ENCODE measurements at regions not wholly inside any gene's neighbourhood (a gene's known extent, or its start where the extent isn't known, plus 50 kb on each side); places are given as distances from the start of the nearest gene placed in this dataset.

DNA sequence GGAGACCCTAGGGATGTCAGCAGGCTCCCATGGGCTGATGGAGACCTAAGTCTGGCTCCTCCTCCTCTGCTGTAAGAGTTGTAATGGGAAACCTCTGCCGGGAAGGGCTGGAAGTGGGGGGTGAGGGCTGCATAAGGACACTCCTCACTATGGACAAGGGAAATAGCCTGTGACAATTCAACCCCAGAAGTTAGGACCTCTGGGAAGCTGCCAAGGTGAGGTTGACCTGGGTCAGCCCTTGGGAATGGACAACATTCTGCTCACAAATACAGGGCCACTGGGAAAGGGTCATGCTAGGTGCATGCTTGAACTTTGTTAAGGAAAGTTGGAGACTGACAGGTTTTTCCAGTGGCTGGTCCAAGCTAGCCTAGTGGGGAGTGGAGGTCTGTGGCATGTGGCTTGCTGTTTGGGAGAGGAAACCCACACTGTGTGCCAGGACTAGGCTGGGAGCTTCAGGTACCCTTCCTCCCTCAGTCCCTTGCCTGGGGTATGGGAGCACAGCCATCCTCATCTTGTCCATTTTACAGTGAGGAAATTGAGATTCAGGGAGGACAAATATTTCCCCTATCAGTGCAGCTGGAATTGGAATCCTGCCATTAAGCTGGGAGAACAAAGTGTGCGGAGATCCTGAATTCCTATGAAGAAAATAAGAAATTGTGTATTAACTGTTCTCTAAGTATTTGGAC, 190.4 kb downstream of the SALL1 start:
- no peak for DNase-seq

DNA sequence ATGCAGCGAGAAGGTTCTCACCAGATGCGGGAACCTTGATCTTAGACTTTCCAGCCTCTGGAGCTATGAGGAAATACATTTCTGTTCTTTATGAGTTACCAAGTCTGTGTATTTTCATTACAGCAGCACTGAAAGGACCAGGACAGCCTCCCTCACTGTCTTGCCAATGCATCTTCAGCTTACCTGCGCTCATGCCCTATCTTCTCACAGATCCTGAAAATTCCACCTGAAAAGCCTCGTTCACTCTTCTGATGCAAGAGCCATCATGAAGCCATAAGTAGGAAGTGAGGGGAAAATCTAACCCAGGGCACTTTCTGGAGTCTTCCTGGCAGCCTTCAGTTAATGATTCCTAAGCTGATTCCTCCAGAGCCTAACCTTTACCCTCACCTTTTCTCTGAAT, 194.0 kb downstream of the SALL1 start:
- no peak for DNase-seq

- DNase-seq = no peak
Observed at GRCh38 chr16:50956637-50957036, 194.4 kb downstream of the SALL1 start.

DNA sequence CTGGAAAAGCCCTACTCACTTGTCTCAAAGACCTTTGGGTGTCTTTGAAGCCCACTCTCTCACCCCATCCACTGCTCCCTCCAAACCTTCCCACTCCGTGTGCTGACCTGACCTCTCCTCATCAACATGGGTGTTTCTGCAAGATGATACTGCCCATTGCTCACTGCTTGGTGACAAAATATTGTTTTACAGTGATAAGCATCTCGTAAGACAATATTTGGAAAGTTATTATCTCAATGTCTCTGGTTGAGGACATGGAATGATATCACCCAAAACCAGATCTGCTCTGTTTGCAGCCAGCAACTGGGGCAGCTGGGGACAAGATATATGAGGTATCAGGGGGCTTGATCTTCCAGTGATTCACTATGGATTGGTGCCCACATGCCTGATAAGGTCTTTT, 195.8 kb downstream of the SALL1 start:
- DNase-seq = no peak

GRCh38 chr16:50954469-50954868, 196.6 kb downstream of the SALL1 start:
- DNase-seq = no peak

GRCh38 chr16:50953290-50953689, 197.8 kb downstream of the SALL1 start:
- no peak for DNase-seq

DNA sequence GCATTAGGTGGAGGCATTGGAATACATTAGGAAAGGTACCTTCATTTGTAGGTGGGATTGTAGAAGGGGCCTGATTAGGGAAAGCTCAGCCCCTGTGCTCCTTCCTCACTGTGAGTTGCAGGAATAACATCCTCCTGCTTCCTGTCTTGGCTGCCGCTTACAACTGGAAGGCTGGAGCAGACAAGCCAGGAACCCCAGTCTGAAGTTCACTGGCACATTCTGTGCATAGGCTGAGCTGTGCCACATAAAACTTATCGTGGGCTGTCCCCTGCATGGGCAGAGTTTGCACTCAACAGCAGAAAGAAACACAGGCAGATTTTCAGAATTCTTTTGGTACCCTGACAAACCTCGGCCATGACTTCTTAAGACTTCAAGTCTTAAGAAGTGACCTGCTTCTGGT, 200.1 kb downstream of the SALL1 start:
- DNase-seq = no peak

DNA sequence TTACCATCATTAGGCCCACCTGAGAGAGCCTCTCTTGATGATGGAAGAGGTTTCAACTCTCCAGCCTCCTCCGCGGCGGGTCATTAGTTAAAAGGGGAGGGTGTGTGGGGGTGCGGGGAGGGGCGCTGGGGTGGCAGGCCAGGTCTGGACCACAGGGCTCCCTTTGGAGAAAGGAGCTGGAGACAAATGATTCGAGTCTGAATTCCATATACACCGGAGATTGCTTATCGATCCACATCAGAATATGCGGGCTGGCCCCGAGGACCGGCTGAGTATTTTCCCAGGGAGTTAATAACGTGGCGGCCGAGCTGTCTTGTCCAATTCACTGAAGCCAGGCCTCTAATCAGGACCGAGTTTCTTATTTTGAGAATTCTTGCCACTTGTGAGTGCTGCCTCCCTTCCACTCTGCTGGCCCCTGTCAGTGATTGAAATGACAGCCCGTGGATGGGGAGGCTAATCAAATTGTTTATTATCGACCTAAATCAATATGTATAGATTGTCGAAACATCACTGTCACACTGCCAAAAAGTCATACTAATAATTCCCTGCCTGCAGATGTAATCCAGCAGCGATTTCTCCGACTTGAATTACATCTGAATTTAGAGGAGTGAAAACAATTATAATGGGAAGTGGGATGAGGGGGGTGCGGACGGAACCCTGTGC, 202.7 kb downstream of the SALL1 start:
- no peak for DNase-seq

DNA sequence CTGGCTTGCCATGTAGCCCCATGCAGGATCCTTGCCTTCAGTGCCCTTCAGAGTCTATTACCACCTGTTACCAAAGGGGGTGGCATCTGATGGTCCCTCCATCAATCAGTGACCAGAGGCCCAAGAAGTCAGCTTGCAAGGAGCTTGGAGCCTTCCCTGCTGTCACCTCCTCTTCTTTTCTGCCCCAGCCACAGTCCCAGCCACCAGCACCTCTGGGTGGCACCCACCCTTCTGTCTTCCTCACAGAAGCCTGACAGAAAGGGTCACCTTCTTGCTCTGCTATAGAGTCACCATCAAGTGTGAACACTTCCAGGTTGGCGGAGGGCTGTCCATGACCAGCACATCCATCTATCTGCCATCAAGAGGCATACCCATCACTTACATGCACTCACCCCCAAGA, 203.2 kb downstream of the SALL1 start:
- DNase-seq = no peak

GRCh38 chr16:50946606-50947005, 204.5 kb downstream of the SALL1 start:
- no peak for DNase-seq

DNA sequence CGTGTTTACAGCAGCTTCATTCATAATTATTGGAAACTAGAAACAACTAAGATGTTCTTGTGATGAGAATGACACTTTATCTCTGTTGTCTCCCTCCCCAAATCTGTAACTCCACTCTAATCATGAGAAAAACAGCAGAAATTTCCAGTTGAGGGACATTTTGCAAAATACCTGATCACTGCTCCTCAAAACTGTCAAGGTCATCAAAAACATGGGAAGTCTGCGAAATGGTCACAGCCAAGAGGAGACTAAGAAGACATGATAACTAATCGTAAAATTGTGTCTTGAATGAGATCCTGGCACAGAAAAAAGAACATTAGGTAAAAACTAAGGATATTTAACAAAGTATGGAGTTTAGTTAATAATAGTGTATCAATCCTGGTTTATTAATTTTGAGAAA, 204.2 kb downstream of the CYLD start:
- DNase-seq = no peak

DNA sequence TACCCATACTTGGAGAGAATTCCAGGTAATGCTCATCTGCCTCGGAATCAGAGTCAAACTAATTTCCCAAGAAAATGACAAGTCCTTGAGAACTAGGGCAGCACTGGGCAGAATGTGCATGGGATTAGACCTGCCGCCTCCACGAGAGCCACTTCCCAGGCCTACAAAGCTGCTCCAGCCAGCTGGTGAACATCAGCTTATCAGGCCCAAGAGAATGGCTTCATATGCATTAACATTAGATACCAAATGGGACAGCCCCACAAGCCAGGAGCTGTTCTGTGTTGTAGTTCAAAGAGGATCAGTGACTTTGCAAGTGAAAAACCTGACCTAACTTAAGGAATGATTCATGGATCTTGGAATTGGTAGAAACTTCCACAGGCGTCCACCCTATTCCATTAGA, 203.3 kb downstream of the CYLD start:
- no peak for DNase-seq

DNA sequence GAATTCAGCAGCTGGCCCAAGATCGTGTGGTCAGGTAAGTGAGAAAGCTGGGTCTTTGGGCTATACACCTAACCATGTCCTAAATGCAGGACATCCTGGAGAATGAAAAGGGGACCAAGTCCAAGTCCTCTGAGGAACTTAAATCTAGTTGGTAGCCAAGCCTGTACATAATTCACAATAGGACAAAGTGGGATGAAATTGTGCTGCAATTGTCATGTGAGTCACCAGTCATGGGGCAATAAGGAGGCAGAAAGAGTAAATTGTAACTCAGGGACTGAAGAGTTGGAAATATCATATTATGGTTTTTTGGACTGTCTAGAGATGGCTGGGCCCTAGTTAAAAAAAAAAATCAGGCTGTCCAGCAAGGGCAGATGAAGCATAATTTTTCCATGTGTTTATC, 202.6 kb downstream of the CYLD start:
- no peak for DNase-seq

GRCh38 chr16:50944033-50944432, 202.1 kb downstream of the CYLD start:
- DNase-seq = no peak

- DNase-seq = no peak
Observed at GRCh38 chr16:50942143-50942542, 200.3 kb downstream of the CYLD start.

DNA sequence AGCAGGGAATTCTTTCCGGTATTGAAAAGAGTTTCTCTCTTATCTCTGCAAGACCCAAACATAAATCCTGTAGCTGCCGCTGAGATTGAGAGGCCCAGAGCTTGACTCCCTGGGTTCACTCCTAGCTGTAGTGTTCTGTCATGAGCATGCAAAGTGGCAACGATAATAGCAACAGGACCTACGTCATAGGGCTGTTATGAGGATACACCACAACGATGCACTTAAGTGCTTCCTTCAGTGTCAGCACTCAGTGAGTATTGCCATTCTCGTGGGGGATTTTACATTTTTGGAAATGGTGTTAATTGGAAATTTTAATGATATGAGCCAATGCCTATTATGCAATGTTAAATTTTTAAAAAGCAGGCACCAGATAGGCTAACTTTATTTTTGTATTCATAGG, 199.8 kb downstream of the CYLD start:
- DNase-seq = no peak

GRCh38 chr16:50940275-50940854, 198.5 kb downstream of the CYLD start:
- DNase-seq = no peak

DNA sequence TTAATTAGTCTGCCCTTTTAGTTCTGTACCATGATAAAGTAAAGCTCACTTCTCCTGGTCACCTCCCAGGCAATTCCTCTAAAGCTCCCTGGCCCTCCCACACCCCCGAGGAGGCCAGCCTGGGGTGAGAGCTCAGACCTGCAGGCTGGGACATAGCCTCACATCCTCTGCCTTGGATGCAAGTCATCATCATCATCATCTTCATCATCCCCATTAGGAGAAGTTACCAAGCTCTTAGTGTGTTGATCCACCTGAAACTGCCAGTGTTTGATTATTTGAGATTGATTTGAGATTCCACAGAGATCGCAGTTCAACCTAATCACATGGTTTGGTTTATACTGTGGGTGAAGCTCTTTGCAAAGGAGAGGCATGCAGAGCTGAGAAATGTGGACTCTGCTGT, 197.5 kb downstream of the CYLD start:
- no peak for DNase-seq

DNA sequence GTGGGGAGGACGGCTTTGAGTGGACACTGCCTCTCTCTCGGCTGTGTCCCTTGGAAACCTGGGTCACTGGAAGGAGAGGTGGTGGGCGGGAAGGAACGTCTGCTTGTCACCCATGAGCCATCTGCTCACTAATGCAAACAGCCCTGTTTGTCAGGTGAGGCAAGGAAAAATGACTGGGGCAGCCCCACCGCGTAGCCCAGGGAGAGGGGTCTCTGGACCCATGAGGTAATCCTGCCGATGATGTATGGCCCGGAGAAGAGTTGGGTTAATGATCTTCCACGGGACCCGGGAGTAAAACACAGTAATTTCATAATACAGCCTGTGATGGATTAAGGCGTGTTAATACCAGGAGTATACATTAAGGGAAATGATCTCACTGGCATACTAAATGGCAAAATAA, 197.0 kb downstream of the CYLD start:
- DNase-seq = no peak

DNA sequence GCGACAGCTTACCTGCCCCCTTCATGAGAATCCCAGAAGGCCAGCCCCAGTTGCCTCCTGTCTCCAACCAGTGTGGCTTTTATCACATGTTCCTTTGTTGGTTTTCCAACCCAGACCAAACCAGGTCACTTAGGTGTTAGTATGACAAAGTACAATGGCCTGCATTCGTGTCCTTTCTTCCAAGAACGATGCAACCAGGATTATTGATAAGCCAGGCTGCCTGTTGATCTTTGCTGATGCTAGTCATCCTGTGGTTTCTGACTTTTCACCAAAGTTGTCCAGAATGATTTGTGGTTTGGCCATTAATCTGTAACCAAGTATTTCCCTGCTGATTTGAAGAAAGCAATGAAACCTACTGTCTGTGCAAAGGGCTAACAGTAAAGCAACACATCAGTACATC, 191.4 kb downstream of the CYLD start:
- DNase-seq = no peak

DNA sequence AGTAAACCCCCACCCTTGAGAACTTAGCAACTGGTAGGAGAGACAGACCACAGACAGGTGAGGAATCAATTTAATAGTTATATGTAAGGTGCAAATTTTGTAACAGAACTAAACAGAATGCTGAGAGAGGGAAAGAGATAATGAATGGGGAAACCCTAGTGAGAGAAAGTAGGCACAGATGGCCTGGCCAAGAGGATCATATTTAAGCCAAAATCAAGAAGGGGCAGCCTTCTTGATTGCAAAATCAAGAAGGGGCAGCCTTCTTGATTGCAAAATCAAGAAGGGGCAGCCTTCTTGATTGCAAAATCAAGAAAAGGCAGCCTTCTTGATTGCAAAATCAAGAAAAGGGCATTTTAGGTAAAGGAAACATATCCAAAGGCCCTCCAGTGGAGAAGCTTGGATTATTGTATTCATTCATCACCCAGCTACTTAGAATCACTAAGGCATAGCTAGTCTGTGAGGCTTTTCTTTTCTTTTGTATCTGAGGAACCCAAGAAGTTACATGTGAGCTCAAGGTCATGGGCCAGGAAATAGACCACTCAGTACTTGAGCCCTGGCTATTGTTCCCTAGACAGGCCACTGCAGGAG, 190.6 kb downstream of the CYLD start:
- no peak for DNase-seq

DNA sequence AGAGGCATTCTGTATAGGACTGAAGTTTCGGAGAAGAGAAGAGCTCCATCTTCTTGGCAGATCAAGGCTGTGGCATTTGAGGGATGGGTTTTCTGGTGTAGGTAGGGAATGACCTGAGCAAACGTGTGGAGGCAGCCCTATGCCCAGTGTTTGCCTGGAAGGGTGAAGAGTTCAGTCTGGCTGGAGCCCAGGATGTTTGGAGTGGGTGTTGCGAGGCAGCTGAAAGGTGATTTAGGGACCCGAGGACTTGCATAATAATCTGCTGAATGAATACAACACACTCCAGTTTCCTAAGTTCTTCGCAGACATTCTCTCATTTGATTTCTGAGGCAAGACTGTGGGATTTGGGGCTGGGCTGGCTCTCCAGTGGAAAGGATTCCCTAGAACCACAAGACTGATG, 186.2 kb downstream of the CYLD start:
- DNase-seq = no peak

DNA sequence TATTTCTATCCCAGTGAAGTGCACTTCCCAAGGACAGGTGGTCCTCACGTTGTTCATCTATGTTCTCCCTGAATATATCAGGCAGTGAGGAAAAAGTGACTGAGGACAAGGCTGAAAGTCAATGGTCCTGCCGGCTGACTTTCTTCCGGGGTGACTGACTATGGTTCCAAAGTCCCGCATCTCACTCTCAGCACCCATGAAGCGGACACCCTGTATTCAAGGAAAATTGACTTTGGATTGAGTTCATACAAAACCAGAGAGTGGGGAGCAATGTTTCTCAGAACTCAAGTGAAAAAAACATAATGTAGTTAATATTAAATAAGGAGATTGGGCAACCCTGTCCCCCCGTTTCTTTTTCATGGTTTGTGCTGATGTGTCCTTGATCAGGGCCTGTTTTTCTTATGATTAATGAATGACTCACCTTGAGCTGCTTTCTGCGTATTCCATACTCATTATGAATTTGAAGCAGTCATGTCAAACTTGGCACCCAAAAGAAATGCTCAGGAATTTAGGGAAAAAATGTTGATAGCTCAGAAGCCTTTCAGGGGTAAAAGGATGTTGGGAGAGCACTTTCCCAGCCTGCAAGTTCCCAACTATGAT, 184.0 kb downstream of the CYLD start:
- no peak for DNase-seq

Data from muscle of arm (tissue), 1 donor.